Esophagus squamous epithelium (tissue), 5 donors: ENCODE measurements at regions not wholly inside any gene's neighbourhood (a gene's known extent, or its start where the extent isn't known, plus 50 kb on each side); places are given as distances from the start of the nearest gene placed in this dataset.

Source experiments
- DNase-seq: peaks from one replicate; lab custom pipeline; 2025; lab: John Stamatoyannopoulos, UW
- H3K27ac ChIP-seq, 4 donors: fragments of 200-600 bp; sonication (generic); one replicate each; pipeline ENCODE4 v1.5.1; 2016 to 2019; ENCODE audit warnings: mild to moderate bottlenecking in 1 of 4
- H3K27me3 ChIP-seq, 4 donors: fragments of 200-600 bp; sonication (generic); 1 replicate in 3 of 4; 2 replicates in 1 of 4; pipeline versions ENCODE4 v1.5.1 to v1.6.0; 2017 to 2021; ENCODE audit warnings: antibody characterized with exemption in 1 of 4
- H3K36me3 ChIP-seq, 3 donors: fragments of 200-600 bp; sonication (generic); one replicate each; pipeline ENCODE4 v1.5.1; 2016 to 2019
- H3K4me1 ChIP-seq, 3 donors: fragments of 200-600 bp; sonication (generic); one replicate each; pipeline ENCODE4 v1.5.1; 2017 to 2019
- H3K4me3 ChIP-seq, 4 donors: fragments of 200-600 bp; sonication (generic); 1 replicate in 3 of 4; 2 replicates in 1 of 4; pipeline ENCODE4 v1.5.1; 2016 to 2019; ENCODE audit warnings: mild to moderate bottlenecking in 2 of 4, moderate library complexity in 1 of 4
- H3K9me3 ChIP-seq, 3 donors: fragments of 200-600 bp; sonication (generic); one replicate each; pipeline ENCODE4 v1.5.1; 2016 to 2019
- POLR2A ChIP-seq, 4 donors: fragments of 450-650 bp; IDR thresholded peaks; one replicate each; pipeline ENCODE4 v1.6.1; 2017; ENCODE audit warnings: antibody characterized with exemption in 4 of 4, mild to moderate bottlenecking in 4 of 4, moderate library complexity in 3 of 4
- WGBS, 2 donors: methylation state at CpG; one replicate each; pipeline ENCODE4 v1.1.5; 2018; 5-methylcytosine and 5-hydroxymethylcytosine counted together
- intact Hi-C: fragments of 100-400 bp; cut with DNase I; formaldehyde crosslinking; loops from one replicate; pipeline ENCODE4 v1.15.0; 2022
- TF ChIP-seq, protein P1 (sequence below), 6 experiments: fragments of 450-650 bp in 4 of 6; fragments of 200-600 bp in 2 of 6; sonication (generic) in 2 of 6; IDR thresholded peaks; one replicate each; pipeline ENCODE4 v1.5.1; 2016 to 2019; ENCODE audit warnings: antibody characterized with exemption in 6 of 6, mild to moderate bottlenecking in 4 of 6, moderate library complexity in 4 of 6
- donor health status: DM: yes; HTN: yes; CAD: no.

DNA sequence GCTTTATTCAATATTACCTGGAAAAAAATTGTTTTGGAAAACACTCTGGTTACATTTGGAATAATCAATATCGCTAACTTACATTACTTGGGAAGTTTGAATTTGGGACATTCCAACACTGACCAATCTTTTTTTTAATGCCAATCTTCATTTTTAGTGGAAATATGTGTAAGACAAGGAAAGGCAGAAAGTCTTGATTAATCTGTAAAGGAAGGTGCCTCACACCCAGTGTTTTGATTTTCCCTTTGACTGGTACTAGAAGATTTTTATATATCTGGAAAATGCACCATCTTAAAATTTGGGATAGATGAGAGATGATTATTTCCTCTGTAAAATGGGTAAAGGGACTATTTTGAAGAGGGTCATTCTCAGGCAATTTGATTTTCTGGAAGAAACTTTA lies 879.2 kb upstream of the ZEB2 start:
- H3K27ac ChIP-seq, result no peak overlapping the region
- H3K36me3 ChIP-seq, result no peaks in the 10 kb centered on the region
- WGBS, 2 donors, result 58 to 97% methylated on average over 1 of the region's 1 CpG
- no peak overlapping the region for H3K4me3 ChIP-seq
- DNase-seq, result no peak
- H3K4me1 ChIP-seq, result no peaks in the 10 kb centered on the region
- intact Hi-C loops, result no loop called here
- peaks cover 0 to 17% (median 0%) of the 10 kb centered on the region in 4 donors for H3K27me3 ChIP-seq
- H3K9me3 ChIP-seq, result no peaks in the 10 kb centered on the region
- TF ChIP-seq, protein P1, sequence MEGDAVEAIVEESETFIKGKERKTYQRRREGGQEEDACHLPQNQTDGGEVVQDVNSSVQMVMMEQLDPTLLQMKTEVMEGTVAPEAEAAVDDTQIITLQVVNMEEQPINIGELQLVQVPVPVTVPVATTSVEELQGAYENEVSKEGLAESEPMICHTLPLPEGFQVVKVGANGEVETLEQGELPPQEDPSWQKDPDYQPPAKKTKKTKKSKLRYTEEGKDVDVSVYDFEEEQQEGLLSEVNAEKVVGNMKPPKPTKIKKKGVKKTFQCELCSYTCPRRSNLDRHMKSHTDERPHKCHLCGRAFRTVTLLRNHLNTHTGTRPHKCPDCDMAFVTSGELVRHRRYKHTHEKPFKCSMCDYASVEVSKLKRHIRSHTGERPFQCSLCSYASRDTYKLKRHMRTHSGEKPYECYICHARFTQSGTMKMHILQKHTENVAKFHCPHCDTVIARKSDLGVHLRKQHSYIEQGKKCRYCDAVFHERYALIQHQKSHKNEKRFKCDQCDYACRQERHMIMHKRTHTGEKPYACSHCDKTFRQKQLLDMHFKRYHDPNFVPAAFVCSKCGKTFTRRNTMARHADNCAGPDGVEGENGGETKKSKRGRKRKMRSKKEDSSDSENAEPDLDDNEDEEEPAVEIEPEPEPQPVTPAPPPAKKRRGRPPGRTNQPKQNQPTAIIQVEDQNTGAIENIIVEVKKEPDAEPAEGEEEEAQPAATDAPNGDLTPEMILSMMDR (IDR thresholded peaks at IDR 0.05), result no peak
- TF ChIP-seq POLR2A (IDR thresholded peaks at IDR 0.05), result no peak

DNA sequence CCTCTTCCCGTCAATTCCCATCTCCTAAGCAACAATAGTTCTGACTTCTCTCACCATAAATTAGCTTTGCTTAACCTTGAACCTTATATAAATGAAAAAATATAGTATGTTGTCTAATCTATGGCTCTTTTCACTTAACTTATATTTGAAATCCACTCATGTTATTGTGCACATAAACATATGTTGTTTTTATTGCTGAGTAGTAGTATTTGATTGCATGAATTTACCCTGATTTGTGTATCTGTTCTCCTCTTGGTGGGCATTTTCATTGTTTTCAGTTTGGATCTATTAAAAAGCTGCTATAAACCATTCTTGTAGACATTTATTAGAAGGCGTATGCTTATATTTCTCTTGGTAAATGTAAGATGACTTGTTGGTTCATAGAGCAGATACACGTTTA lies 874.3 kb upstream of the ZEB2 start:
- TF ChIP-seq, protein P1 (IDR thresholded peaks at IDR 0.05), result no peak
- TF ChIP-seq POLR2A (IDR thresholded peaks at IDR 0.05), result no peak
- intact Hi-C loops, result no loop called here
- WGBS, 2 donors, result 80 to 86% methylated on average over 3 of the region's 3 CpGs

GRCh38 chr2:145386973-145387372 lies 867.1 kb upstream of the ZEB2 start:
- no peak for DNase-seq
- 84 to 85% methylated on average over 3 to 4 of the region's 4 CpGs for WGBS, 2 donors
- intact Hi-C loops, result no loop called here

More for the DNA sequence above, 874.3 kb upstream of the ZEB2 start:
- Histone ChIP-seq H3K9me3 (no peaks in the 10 kb centered on the region), H3K27ac (no peak overlapping the region), H3K4me3 (no peak overlapping the region), H3K27me3 (no peaks in the 10 kb centered on the region), H3K4me1 (no peaks in the 10 kb centered on the region), H3K36me3 (no peaks in the 10 kb centered on the region)
- no peak for DNase-seq

GRCh38 chr2:145383961-145384360 lies 864.0 kb upstream of the ZEB2 start:
- no peaks in the 10 kb centered on the region for H3K27me3 ChIP-seq
- H3K4me1 ChIP-seq, result no peaks in the 10 kb centered on the region
- intact Hi-C loops, result no loop called here
- no peaks in the 10 kb centered on the region for H3K9me3 ChIP-seq
- H3K4me3 ChIP-seq, result no peak overlapping the region
- TF ChIP-seq, protein P1 (IDR thresholded peaks at IDR 0.05), result no peak
- no peak for TF ChIP-seq POLR2A (IDR thresholded peaks at IDR 0.05)
- no peak overlapping the region for H3K27ac ChIP-seq
- H3K36me3 ChIP-seq, result no peaks in the 10 kb centered on the region
- WGBS, 2 donors, result 96 to 97% methylated on average over 1 of the region's 1 CpG
- DNase-seq, result no peak

More at GRCh38 chr2:145386973-145387372, 867.1 kb upstream of the ZEB2 start:
- Histone ChIP-seq H3K27me3 (no peaks in the 10 kb centered on the region), H3K4me1 (no peaks in the 10 kb centered on the region), H3K27ac (no peak overlapping the region), H3K36me3 (no peaks in the 10 kb centered on the region), H3K4me3 (no peak overlapping the region), H3K9me3 (no peaks in the 10 kb centered on the region)
- TF ChIP-seq, protein P1 (IDR thresholded peaks at IDR 0.05), result no peak
- no peak for TF ChIP-seq POLR2A (IDR thresholded peaks at IDR 0.05)

- no peak overlapping the region for H3K4me3 ChIP-seq
- TF ChIP-seq, protein P1 (IDR thresholded peaks at IDR 0.05), result no peak
- TF ChIP-seq POLR2A (IDR thresholded peaks at IDR 0.05), result no peak
- 49 to 54% methylated on average over 4 of the region's 4 CpGs for WGBS, 2 donors
- no peaks in the 10 kb centered on the region for H3K27me3 ChIP-seq
- intact Hi-C loops, result no loop called here
- H3K27ac ChIP-seq, result no peak overlapping the region
- H3K4me1 ChIP-seq, result no peaks in the 10 kb centered on the region
- no peak for DNase-seq
- H3K9me3 ChIP-seq, result no peaks in the 10 kb centered on the region
- no peaks in the 10 kb centered on the region for H3K36me3 ChIP-seq
These were observed 860.6 kb upstream of the ZEB2 start for GRCh38 chr2:145380436-145381017.
